DMS 273 (cell line): ENCODE measurements at regions not wholly inside any gene's neighbourhood (a gene's known extent, or its start where the extent isn't known, plus 50 kb on each side); places are given as distances from the start of the nearest gene placed in this dataset.

Experiments used
- DNase-seq: peaks from one replicate; lab custom pipeline; 2025; ENCODE audit not compliant: unreplicated experiment; lab: John Stamatoyannopoulos, UW

GRCh38 chr6:102398788-102399390 is 1005.4 kb downstream of the GRIK2 start:
- DNase-seq: no peak

- no peak for DNase-seq
These were observed 997.0 kb downstream of the GRIK2 start for GRCh38 chr6:102390541-102390940.

- DNase-seq: no peak
These were observed 996.5 kb downstream of the GRIK2 start for GRCh38 chr6:102389994-102390393.

GRCh38 chr6:102387326-102388033 is 994.0 kb downstream of the GRIK2 start:
- DNase-seq: no peak

- no peak for DNase-seq
These were observed 987.7 kb downstream of the GRIK2 start for GRCh38 chr6:102381203-102381602.

- no peak for DNase-seq
These were observed 962.7 kb downstream of the GRIK2 start for GRCh38 chr6:102356170-102356569.

GRCh38 chr6:102355578-102355977 is 962.1 kb downstream of the GRIK2 start:
- no peak for DNase-seq

- DNase-seq: no peak
These were observed 959.0 kb downstream of the GRIK2 start for GRCh38 chr6:102352552-102352951.

- DNase-seq: no peak
These were observed 951.3 kb downstream of the GRIK2 start for GRCh38 chr6:102344769-102345168.

GRCh38 chr6:102340311-102340710 is 946.8 kb downstream of the GRIK2 start:
- DNase-seq: no peak

GRCh38 chr6:102333736-102334135 is 940.2 kb downstream of the GRIK2 start:
- no peak for DNase-seq

GRCh38 chr6:102327697-102328225 is 934.3 kb downstream of the GRIK2 start:
- no peak for DNase-seq

GRCh38 chr6:102313699-102314098 is 920.2 kb downstream of the GRIK2 start:
- DNase-seq: peak; percentile 5

GRCh38 chr6:102309700-102310099 is 916.2 kb downstream of the GRIK2 start:
- no peak for DNase-seq

GRCh38 chr6:102300350-102300749 is 906.8 kb downstream of the GRIK2 start:
- DNase-seq: no peak

GRCh38 chr6:102298051-102298450 is 904.5 kb downstream of the GRIK2 start:
- DNase-seq: peak; percentile 76
